ENCODE measurements at regions not wholly inside any gene's neighbourhood (a gene's known extent, or its start where the extent isn't known, plus 50 kb on each side); places are given as distances from the start of the nearest gene placed in this dataset.

- no peak overlapping the region for H3K27ac Mint-ChIP-seq
- H3K27me3 Mint-ChIP-seq (ENCODE audit: low read depth), result no peaks in the 10 kb centered on the region; the same call in 1 of the 2 replicates
- no peak for TF ChIP-seq IRF2 (CRISPR knock-in tag; IDR thresholded peaks at IDR 0.05; ENCODE audit: borderline replicate concordance, low read depth)
- TF ChIP-seq FOXJ3 (CRISPR knock-in tag; IDR thresholded peaks at IDR 0.05; ENCODE audit: borderline replicate concordance), result no peak
- TF ChIP-seq ATF1 (CRISPR knock-in tag; IDR thresholded peaks at IDR 0.05), result no peak
- TF ChIP-seq PREB (CRISPR knock-in tag; IDR thresholded peaks at IDR 0.05; ENCODE audit: borderline replicate concordance), result no peak
- no peak for TF ChIP-seq ZNF512 (CRISPR knock-in tag; IDR thresholded peaks at IDR 0.05; ENCODE audit: borderline replicate concordance)
- TF ChIP-seq E2F1 (CRISPR knock-in tag; IDR thresholded peaks at IDR 0.05), result no peak
- POLR2A ChIA-PET, result interaction anchor here (0.6 kb wide), 1 partner anchor 315 kb away, joined by 3 read pairs; no protein-coding TSS in a partner anchor
- no peaks in the 10 kb centered on the region for H3K4me1 Mint-ChIP-seq
- H3K9me3 Mint-ChIP-seq, result peaks cover 27% of the 10 kb centered on the region
- CTCF ChIA-PET, result no interaction called here
- H3K4me3 Mint-ChIP-seq, result no peak overlapping the region
- no peak for ATAC-seq
- no peaks in the 10 kb centered on the region for H3K36me3 Mint-ChIP-seq
- DNase-seq (ENCODE audit: low spot score), result no peak
Observed at GRCh38 chr2:67660871-67661270, 263.7 kb downstream of the ETAA1 start.

DNA sequence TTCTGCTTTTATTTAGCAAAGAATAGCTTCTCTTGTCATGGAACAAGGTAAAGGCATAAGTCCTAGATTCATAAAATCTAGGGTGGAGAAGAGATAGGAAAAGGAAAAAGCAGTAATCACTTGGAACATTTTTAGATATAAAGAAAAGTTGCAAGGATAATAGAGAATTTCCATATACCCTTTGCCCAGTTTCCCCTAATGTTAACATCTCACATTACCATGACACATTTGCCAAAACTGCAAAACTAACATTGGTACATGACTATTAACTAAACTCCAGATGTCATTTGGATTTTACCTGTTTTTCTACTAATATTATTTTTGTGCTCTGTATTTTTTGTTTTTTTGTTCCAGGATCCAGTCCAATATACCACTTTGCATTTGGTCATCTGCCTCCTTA, 265.1 kb downstream of the ETAA1 start:
- H3K27me3 Mint-ChIP-seq (ENCODE audit: low read depth), result no peaks in the 10 kb centered on the region; the same call in 1 of the 2 replicates
- no peak for ATAC-seq
- H3K27ac Mint-ChIP-seq, result no peak overlapping the region
- TF ChIP-seq, protein P1, sequence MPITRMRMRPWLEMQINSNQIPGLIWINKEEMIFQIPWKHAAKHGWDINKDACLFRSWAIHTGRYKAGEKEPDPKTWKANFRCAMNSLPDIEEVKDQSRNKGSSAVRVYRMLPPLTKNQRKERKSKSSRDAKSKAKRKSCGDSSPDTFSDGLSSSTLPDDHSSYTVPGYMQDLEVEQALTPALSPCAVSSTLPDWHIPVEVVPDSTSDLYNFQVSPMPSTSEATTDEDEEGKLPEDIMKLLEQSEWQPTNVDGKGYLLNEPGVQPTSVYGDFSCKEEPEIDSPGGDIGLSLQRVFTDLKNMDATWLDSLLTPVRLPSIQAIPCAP (CRISPR knock-in tag; IDR thresholded peaks at IDR 0.05), result no peak
- TF ChIP-seq, protein P2, sequence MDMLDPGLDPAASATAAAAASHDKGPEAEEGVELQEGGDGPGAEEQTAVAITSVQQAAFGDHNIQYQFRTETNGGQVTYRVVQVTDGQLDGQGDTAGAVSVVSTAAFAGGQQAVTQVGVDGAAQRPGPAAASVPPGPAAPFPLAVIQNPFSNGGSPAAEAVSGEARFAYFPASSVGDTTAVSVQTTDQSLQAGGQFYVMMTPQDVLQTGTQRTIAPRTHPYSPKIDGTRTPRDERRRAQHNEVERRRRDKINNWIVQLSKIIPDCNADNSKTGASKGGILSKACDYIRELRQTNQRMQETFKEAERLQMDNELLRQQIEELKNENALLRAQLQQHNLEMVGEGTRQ (CRISPR knock-in tag; IDR thresholded peaks at IDR 0.05), result no peak
- TF ChIP-seq JUN (CRISPR knock-in tag; IDR thresholded peaks at IDR 0.05) (no peak), SMAD3 (CRISPR knock-in tag; IDR thresholded peaks at IDR 0.05; ENCODE audit: borderline replicate concordance) (no peak), NFATC4 (CRISPR knock-in tag; IDR thresholded peaks at IDR 0.05) (no peak), PRRX2 (CRISPR knock-in tag; IDR thresholded peaks at IDR 0.05) (no peak), IRF2 (CRISPR knock-in tag; IDR thresholded peaks at IDR 0.05; ENCODE audit: borderline replicate concordance, low read depth) (no peak), ZNF317 (CRISPR knock-in tag; IDR thresholded peaks at IDR 0.05; ENCODE audit: borderline replicate concordance, low read depth) (no peak), ZNF219 (CRISPR knock-in tag; IDR thresholded peaks at IDR 0.05; ENCODE audit: borderline replicate concordance) (no peak), NR1H2 (CRISPR knock-in tag; IDR thresholded peaks at IDR 0.05) (no peak), ETV6 (CRISPR knock-in tag; IDR thresholded peaks at IDR 0.05) (no peak), CREB1 (CRISPR knock-in tag; IDR thresholded peaks at IDR 0.05) (no peak)
- TF ChIP-seq, protein P3, sequence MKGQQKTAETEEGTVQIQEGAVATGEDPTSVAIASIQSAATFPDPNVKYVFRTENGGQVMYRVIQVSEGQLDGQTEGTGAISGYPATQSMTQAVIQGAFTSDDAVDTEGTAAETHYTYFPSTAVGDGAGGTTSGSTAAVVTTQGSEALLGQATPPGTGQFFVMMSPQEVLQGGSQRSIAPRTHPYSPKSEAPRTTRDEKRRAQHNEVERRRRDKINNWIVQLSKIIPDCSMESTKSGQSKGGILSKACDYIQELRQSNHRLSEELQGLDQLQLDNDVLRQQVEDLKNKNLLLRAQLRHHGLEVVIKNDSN (CRISPR knock-in tag; IDR thresholded peaks at IDR 0.05), result no peak
- TF ChIP-seq, protein P4, sequence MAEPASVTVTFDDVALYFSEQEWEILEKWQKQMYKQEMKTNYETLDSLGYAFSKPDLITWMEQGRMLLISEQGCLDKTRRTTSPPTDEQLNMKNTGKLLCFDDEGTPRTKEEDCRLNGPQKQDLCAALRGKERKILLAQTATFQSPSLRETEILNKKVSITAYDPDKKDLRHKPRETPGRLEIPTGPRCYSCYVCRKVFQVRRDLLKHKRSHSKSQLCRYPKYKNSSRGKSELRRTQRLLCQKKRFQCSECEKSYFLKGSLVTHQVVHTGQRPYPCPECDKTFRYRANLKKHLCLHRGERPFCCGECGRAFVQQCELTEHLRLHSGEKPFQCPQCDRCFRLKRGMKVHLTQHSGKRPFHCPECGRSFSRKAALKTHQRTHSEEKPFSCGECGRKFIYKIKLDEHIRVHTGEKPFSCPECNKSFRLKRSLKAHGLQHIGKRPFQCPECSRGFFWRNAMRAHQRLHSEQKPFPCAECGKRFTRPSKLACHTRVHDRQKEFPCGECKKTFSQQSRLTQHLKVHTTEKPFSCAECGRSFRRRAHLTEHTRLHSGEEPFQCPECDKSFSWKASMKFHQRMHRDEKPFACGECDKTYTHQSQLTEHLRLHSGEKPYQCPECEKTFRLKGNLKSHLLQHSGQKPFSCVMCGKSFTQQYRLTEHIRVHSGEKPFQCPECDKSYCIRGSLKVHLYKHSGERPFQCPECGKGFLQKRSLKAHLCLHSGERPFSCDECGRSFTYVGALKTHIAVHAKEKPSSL (CRISPR knock-in tag; conservative IDR thresholded peaks at IDR 0.05), result no peak
- TF ChIP-seq, protein P5, sequence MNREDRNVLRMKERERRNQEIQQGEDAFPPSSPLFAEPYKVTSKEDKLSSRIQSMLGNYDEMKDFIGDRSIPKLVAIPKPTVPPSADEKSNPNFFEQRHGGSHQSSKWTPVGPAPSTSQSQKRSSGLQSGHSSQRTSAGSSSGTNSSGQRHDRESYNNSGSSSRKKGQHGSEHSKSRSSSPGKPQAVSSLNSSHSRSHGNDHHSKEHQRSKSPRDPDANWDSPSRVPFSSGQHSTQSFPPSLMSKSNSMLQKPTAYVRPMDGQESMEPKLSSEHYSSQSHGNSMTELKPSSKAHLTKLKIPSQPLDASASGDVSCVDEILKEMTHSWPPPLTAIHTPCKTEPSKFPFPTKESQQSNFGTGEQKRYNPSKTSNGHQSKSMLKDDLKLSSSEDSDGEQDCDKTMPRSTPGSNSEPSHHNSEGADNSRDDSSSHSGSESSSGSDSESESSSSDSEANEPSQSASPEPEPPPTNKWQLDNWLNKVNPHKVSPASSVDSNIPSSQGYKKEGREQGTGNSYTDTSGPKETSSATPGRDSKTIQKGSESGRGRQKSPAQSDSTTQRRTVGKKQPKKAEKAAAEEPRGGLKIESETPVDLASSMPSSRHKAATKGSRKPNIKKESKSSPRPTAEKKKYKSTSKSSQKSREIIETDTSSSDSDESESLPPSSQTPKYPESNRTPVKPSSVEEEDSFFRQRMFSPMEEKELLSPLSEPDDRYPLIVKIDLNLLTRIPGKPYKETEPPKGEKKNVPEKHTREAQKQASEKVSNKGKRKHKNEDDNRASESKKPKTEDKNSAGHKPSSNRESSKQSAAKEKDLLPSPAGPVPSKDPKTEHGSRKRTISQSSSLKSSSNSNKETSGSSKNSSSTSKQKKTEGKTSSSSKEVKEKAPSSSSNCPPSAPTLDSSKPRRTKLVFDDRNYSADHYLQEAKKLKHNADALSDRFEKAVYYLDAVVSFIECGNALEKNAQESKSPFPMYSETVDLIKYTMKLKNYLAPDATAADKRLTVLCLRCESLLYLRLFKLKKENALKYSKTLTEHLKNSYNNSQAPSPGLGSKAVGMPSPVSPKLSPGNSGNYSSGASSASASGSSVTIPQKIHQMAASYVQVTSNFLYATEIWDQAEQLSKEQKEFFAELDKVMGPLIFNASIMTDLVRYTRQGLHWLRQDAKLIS (CRISPR knock-in tag; IDR thresholded peaks at IDR 0.05; ENCODE audit: borderline replicate concordance), result no peak
- ChIA-PET CTCF (interaction anchor here (0.9 kb wide), 1 partner anchor 71 kb away, joined by 3 read pairs; no protein-coding TSS in a partner anchor), POLR2A (no interaction called here)
- H3K9me3 Mint-ChIP-seq, result peaks cover 18% of the 10 kb centered on the region
- DNase-seq (ENCODE audit: low spot score), result no peak
- H3K4me3 Mint-ChIP-seq, result no peak overlapping the region
- H3K36me3 Mint-ChIP-seq, result no peaks in the 10 kb centered on the region
- H3K4me1 Mint-ChIP-seq, result no peaks in the 10 kb centered on the region
